GM23338 (cell line): ENCODE measurements at regions not wholly inside any gene's neighbourhood (a gene's known extent, or its start where the extent isn't known, plus 50 kb on each side); places are given as distances from the start of the nearest gene placed in this dataset.

Experiments used
- CTCF ChIP-seq, 2 experiments: fragments of 200-600 bp in 1 of 2; sonication (generic) in 1 of 2; conservative IDR thresholded peaks; 2 replicates each; pipeline versions ENCODE4 v1.5.1 to v1.6.1; 2016 to 2017; ENCODE audit warnings: antibody characterized with exemption in 2 of 2, low read depth in 2 of 2, mild to moderate bottlenecking in 2 of 2, moderate library complexity in 1 of 2
- EZH2phosphoT487 ChIP-seq: fragments of 200-600 bp; sonication (generic); IDR thresholded peaks from one replicate; pipeline ENCODE4 v1.8.1; 2018; ENCODE audit warnings: antibody characterized with exemption; ENCODE audit not compliant: unreplicated experiment

- no peak for TF ChIP-seq CTCF (conservative IDR thresholded peaks at IDR 0.05; ENCODE audit: low read depth in 2 of 2)
- no peak for TF ChIP-seq EZH2phosphoT487
Measured at GRCh38 chr2:139477618-139478017, 697.4 kb upstream of the NXPH2 start.
